ENCODE measurements at regions not wholly inside any gene's neighbourhood (a gene's known extent, or its start where the extent isn't known, plus 50 kb on each side); places are given as distances from the start of the nearest gene placed in this dataset.

- TF ChIP-seq MAX (IDR thresholded peaks at IDR 0.05) (no peak), TAF1 (IDR thresholded peaks at IDR 0.05; ENCODE audit: low read depth) (no peak), RAD21 (IDR thresholded peaks at IDR 0.05; ENCODE audit: low read depth) (no peak), EGR1 (IDR thresholded peaks at IDR 0.05) (no peak), EP300 (IDR thresholded peaks at IDR 0.05; ENCODE audit: borderline replicate concordance) (no peak)
These were observed 482.0 kb downstream of the SETD4 start for GRCh38 chr21:35578347-35578782.

Data from Ishikawa (cell line).